Activated CD8-positive, alpha-beta T cell treated with anti-CD3 and anti-CD28 coated beads for 36 hours (primary cell): ENCODE measurements at regions not wholly inside any gene's neighbourhood (a gene's known extent, or its start where the extent isn't known, plus 50 kb on each side); places are given as distances from the start of the nearest gene placed in this dataset.
"Not testable (repeated sequence)": the region's sequence is repeated elsewhere in the genome, so short reads cannot be mapped to it uniquely, and the experiment has no call there.

Experiments used
- ATAC-seq: fragments of 200-7000 bp; cut with Tn5 transposase; one replicate; pipeline ENCODE4 v1.10.0; 2021; ENCODE audit warnings: mild to moderate bottlenecking, moderate library complexity
- CTCF ChIA-PET: fragments of 350-600 bp; sonication (Branson Sonifier 250); formaldehyde crosslinking; loops from one replicate; lab custom pipeline; 2021; ENCODE audit warnings: antibody characterized with exemption; lab: Charles Lee
- POLR2A ChIA-PET: fragments of 350-600 bp; sonication (Branson Sonifier 250); formaldehyde crosslinking; loops from one replicate; lab custom pipeline; 2021; ENCODE audit warnings: antibody characterized with exemption; lab: Charles Lee
- DNase-seq: peaks from one replicate; pipeline ENCODE4 v3.0.0-alpha.2; 2020
- H3K27ac Mint-ChIP-seq: one replicate; pipeline ENCODE4 v1.8.0; 2021; ENCODE audit warnings: mild to moderate bottlenecking, mixed read lengths
- H3K27me3 Mint-ChIP-seq: one replicate; pipeline ENCODE4 v1.8.0; 2021; ENCODE audit warnings: mixed read lengths
- H3K36me3 Mint-ChIP-seq: one replicate; pipeline ENCODE4 v1.8.0; 2021; ENCODE audit warnings: low read depth, mixed read lengths
- H3K4me1 Mint-ChIP-seq: one replicate; pipeline ENCODE4 v1.8.0; 2021; ENCODE audit warnings: low read depth, mixed read lengths
- H3K4me3 Mint-ChIP-seq: one replicate; pipeline ENCODE4 v1.8.0; 2021; ENCODE audit warnings: mild to moderate bottlenecking, moderate library complexity, mixed read lengths
- H3K9me3 Mint-ChIP-seq: one replicate; pipeline ENCODE4 v1.8.0; 2021; ENCODE audit warnings: mixed read lengths
- CTCF ChIP-seq: fragments of 200-600 bp; IDR thresholded peaks from one replicate; pipeline ENCODE4 v1.8.0; 2022; ENCODE audit warnings: antibody characterized with exemption, mild to moderate bottlenecking
- intact Hi-C: fragments of 100-400 bp; cut with micrococcal nuclease; formaldehyde crosslinking; loops from one replicate; pipeline ENCODE4 v1.10.0; 2022

- POLR2A ChIA-PET: no interaction called here
- no peak for ATAC-seq
- DNase-seq: no peak
- no peak for TF ChIP-seq CTCF
- no peak overlapping the region for H3K4me3 Mint-ChIP-seq
- H3K36me3 Mint-ChIP-seq: no peaks in the 10 kb centered on the region
- CTCF ChIA-PET: no interaction called here
- H3K9me3 Mint-ChIP-seq: peaks cover 2% of the 10 kb centered on the region
- H3K4me1 Mint-ChIP-seq: peaks cover 20% of the 10 kb centered on the region
- intact Hi-C loops: no loop called here
- no peak overlapping the region for H3K27ac Mint-ChIP-seq
- H3K27me3 Mint-ChIP-seq: no peaks in the 10 kb centered on the region
Observed at GRCh38 chr11:104771763-104772162, 126.5 kb downstream of the CASP12 start.

GRCh38 chr11:104771046-104771445 lies 127.2 kb downstream of the CASP12 start:
- H3K27me3 Mint-ChIP-seq, H3K27ac Mint-ChIP-seq, intact Hi-C loops, DNase-seq, H3K9me3 Mint-ChIP-seq, CTCF ChIA-PET, POLR2A ChIA-PET, H3K36me3 Mint-ChIP-seq, ATAC-seq, H3K4me3 Mint-ChIP-seq: not testable (repeated sequence)
- H3K4me1 Mint-ChIP-seq: peaks cover 17% of the 10 kb centered on the region

GRCh38 chr11:104765401-104766095 lies 132.7 kb downstream of the CASP12 start:
- no peaks in the 10 kb centered on the region for H3K36me3 Mint-ChIP-seq
- no peaks in the 10 kb centered on the region for H3K27me3 Mint-ChIP-seq
- intact Hi-C loops: no loop called here
- POLR2A ChIA-PET: no interaction called here
- H3K4me3 Mint-ChIP-seq: no peak overlapping the region
- H3K4me1 Mint-ChIP-seq: peaks cover 11% of the 10 kb centered on the region
- TF ChIP-seq CTCF: no peak
- CTCF ChIA-PET: interaction anchor here (1.0 kb wide), 1 partner anchor 28 kb away, joined by 3 read pairs; no protein-coding TSS in a partner anchor
- no peak overlapping the region for H3K27ac Mint-ChIP-seq
- no peaks in the 10 kb centered on the region for H3K9me3 Mint-ChIP-seq
- no peak for ATAC-seq
- no peak for DNase-seq

- TF ChIP-seq CTCF: no peak
- ATAC-seq: no peak
- CTCF ChIA-PET: no interaction called here
- no peaks in the 10 kb centered on the region for H3K27me3 Mint-ChIP-seq
- no peaks in the 10 kb centered on the region for H3K36me3 Mint-ChIP-seq
- intact Hi-C loops: no loop called here
- H3K4me3 Mint-ChIP-seq: no peak overlapping the region
- H3K27ac Mint-ChIP-seq: no peak overlapping the region
- H3K4me1 Mint-ChIP-seq: peaks cover 11% of the 10 kb centered on the region
- no peak for DNase-seq
- POLR2A ChIA-PET: no interaction called here
- H3K9me3 Mint-ChIP-seq: peaks cover 9% of the 10 kb centered on the region
Observed at GRCh38 chr11:104764710-104765045, 133.6 kb downstream of the CASP12 start.

- no peak for DNase-seq
- Mint-ChIP-seq H3K4me1 (peaks cover 11% of the 10 kb centered on the region), H3K9me3 (peaks cover 11% of the 10 kb centered on the region), H3K36me3 (no peaks in the 10 kb centered on the region), H3K27ac (no peak overlapping the region), H3K27me3 (no peaks in the 10 kb centered on the region), H3K4me3 (no peak overlapping the region)
- ChIA-PET POLR2A (no interaction called here), CTCF (no interaction called here)
- no peak for TF ChIP-seq CTCF
- intact Hi-C loops: no loop called here
- no peak for ATAC-seq
Observed at GRCh38 chr11:104763930-104764709, 134.1 kb downstream of the CASP12 start.
